ENCODE measurements at regions not wholly inside any gene's neighbourhood (a gene's known extent, or its start where the extent isn't known, plus 50 kb on each side); places are given as distances from the start of the nearest gene placed in this dataset.
"Not testable (repeated sequence)": the region's sequence is repeated elsewhere in the genome, so short reads cannot be mapped to it uniquely, and the experiment has no call there.

GRCh38 chr11:69869311-69869939 is 50.2 kb upstream of the FGF3 start:
- DNase-seq (ENCODE audit: low read depth), result no peak

- no peak for DNase-seq (ENCODE audit: low read depth)
Measured at GRCh38 chr11:69870766-69871165, 51.5 kb upstream of the FGF3 start.

- DNase-seq (ENCODE audit: low read depth), result no peak
Measured at GRCh38 chr11:69873166-69874077, 54.2 kb upstream of the FGF3 start.

- DNase-seq (ENCODE audit: low read depth), result no peak
Measured at GRCh38 chr11:69874178-69874983, 55.2 kb upstream of the FGF3 start.

GRCh38 chr11:69874984-69875624 is 55.9 kb upstream of the FGF3 start:
- DNase-seq (ENCODE audit: low read depth), result no peak

GRCh38 chr11:69876013-69876412 is 56.8 kb upstream of the FGF3 start:
- DNase-seq (ENCODE audit: low read depth), result no peak

GRCh38 chr11:69877235-69877634 is 58.0 kb upstream of the FGF3 start:
- no peak for DNase-seq (ENCODE audit: low read depth)

GRCh38 chr11:69877704-69878103 is 58.5 kb upstream of the FGF3 start:
- not testable (repeated sequence) for DNase-seq (ENCODE audit: low read depth)

- no peak for DNase-seq (ENCODE audit: low read depth)
Measured at GRCh38 chr11:69878144-69878883, 59.1 kb upstream of the FGF3 start.

- no peak for DNase-seq (ENCODE audit: low read depth)
Measured at GRCh38 chr11:69878927-69879728, 59.9 kb upstream of the FGF3 start.

- DNase-seq (ENCODE audit: low read depth), result no peak
Measured at GRCh38 chr11:69879729-69880005, 60.5 kb upstream of the FGF3 start.

- no peak for DNase-seq (ENCODE audit: low read depth)
Measured at GRCh38 chr11:69880041-69880825, 61.0 kb upstream of the FGF3 start.

- DNase-seq (ENCODE audit: low read depth), result no peak
Measured at GRCh38 chr11:69880826-69881445, 61.7 kb upstream of the FGF3 start.

- no peak for DNase-seq (ENCODE audit: low read depth)
Measured at GRCh38 chr11:69881467-69882269, 62.5 kb upstream of the FGF3 start.

- no peak for DNase-seq (ENCODE audit: low read depth)
Measured at GRCh38 chr11:69882270-69882608, 63.0 kb upstream of the FGF3 start.

- DNase-seq (ENCODE audit: low read depth), result no peak
Measured at GRCh38 chr11:69883292-69884255, 64.4 kb upstream of the FGF3 start.

- no peak for DNase-seq (ENCODE audit: low read depth)
Measured at GRCh38 chr11:69884286-69884685, 65.1 kb upstream of the FGF3 start.

GRCh38 chr11:69884751-69885150 is 65.5 kb upstream of the FGF3 start:
- no peak for DNase-seq (ENCODE audit: low read depth)

Data from fibroblast of gingiva (primary cell).